Upper lobe of left lung (tissue), 4 donors: ENCODE measurements at regions not wholly inside any gene's neighbourhood (a gene's known extent, or its start where the extent isn't known, plus 50 kb on each side); places are given as distances from the start of the nearest gene placed in this dataset.
"Not testable (repeated sequence)": the region's sequence is repeated elsewhere in the genome, so short reads cannot be mapped to it uniquely, and the experiment has no call there.

Source experiments
- CTCF ChIP-seq, 6 experiments: fragments of 450-650 bp in 4 of 6; fragments of 200-600 bp in 2 of 6; sonication (generic) in 2 of 6; IDR thresholded peaks; one replicate each; pipeline ENCODE4 v1.5.1; 2016 to 2019; ENCODE audit warnings: antibody characterized with exemption in 6 of 6
- POLR2A ChIP-seq, 4 donors: fragments of 450-650 bp; IDR thresholded peaks; one replicate each; pipeline ENCODE4 v1.5.1; 2016 to 2017; ENCODE audit warnings: antibody characterized with exemption in 4 of 4, mild to moderate bottlenecking in 2 of 4

- not testable (repeated sequence) for TF ChIP-seq CTCF, POLR2A (IDR thresholded peaks at IDR 0.05)
These were observed 238.0 kb downstream of the TMEM121 start for GRCh38 chr14:105764254-105764901.
